ENCODE measurements at regions not wholly inside any gene's neighbourhood (a gene's known extent, or its start where the extent isn't known, plus 50 kb on each side); places are given as distances from the start of the nearest gene placed in this dataset.

GRCh38 chr5:4246447-4246846, 650.8 kb downstream of the IRX1 start:
- CTCF ChIA-PET, result no interaction called here
- peaks cover 8% of the 10 kb centered on the region for H3K9me3 ChIP-seq (replicated peaks; ENCODE audit: control insufficient read depth, insufficient read depth, low read length)
- intact Hi-C loops (cut with micrococcal nuclease), result no loop called here

More at GRCh38 chr5:4246447-4246846, 650.8 kb downstream of the IRX1 start:
- Histone ChIP-seq H3K4me2 (ENCODE audit: insufficient read depth, low read length) (no peak overlapping the region), H3K9ac (replicated peaks; ENCODE audit: extremely low read depth, insufficient read depth, low read length) (no peak overlapping the region), H3K4me1 (ENCODE audit: control insufficient read depth, extremely low read depth, insufficient read depth, low read length) (no peaks in the 10 kb centered on the region), H3K27me3 (ENCODE audit: control insufficient read depth in 2 of 2, insufficient read depth in 2 of 2, low read length in 2 of 2) (no peaks in the 10 kb centered on the region), H3K9me1 (replicated peaks; ENCODE audit: control insufficient read depth, extremely low read depth, insufficient read depth, low read length) (no peaks in the 10 kb centered on the region), H3K79me2 (ENCODE audit: control insufficient read depth, insufficient read depth, low read length) (no peaks in the 10 kb centered on the region), H4K20me1 (replicated peaks; ENCODE audit: control insufficient read depth, extremely low read depth, insufficient read depth, low read length) (no peaks in the 10 kb centered on the region), H3K27ac (ENCODE audit: insufficient read depth, low read depth, low read length) (no peak overlapping the region), H3K4me3 (replicated peaks in 1 of 3; ENCODE audit: insufficient read depth in 1 of 3, low read depth in 1 of 3, low read length in 3 of 3) (no peak overlapping the region), H3K36me3 (ENCODE audit: control insufficient read depth in 2 of 2, extremely low read depth in 1 of 2, insufficient read depth in 2 of 2, low read length in 2 of 2) (no peaks in the 10 kb centered on the region), H2AFZ (ENCODE audit: low read depth, low read length) (no peak overlapping the region)
- POLR2A ChIA-PET, result no interaction called here
- no peak for DNase-seq (ENCODE audit: low read depth, low spot score)
- dilution Hi-C loops (cut with MboI; ENCODE audit: extremely low pct_ligation_motif_present, low sequenced_read_pairs), result no loop called here
- no peak for FAIRE-seq
- no peak for TF ChIP-seq POLR2AphosphoS5 (IDR thresholded peaks at IDR 0.05; ENCODE audit: insufficient read depth, low read depth, low read length)
- TF ChIP-seq FOS (IDR thresholded peaks at IDR 0.05; ENCODE audit: borderline replicate concordance, insufficient read depth, low read length), result no peak
- TF ChIP-seq EZH2 (IDR thresholded peaks at IDR 0.05; ENCODE audit: borderline replicate concordance, low read depth, low read length, severe bottlenecking), result no peak
- no peak for TF ChIP-seq MAX (IDR thresholded peaks at IDR 0.05; ENCODE audit: insufficient read depth, insufficient read length)
- TF ChIP-seq MYC (IDR thresholded peaks at IDR 0.05; ENCODE audit: low read depth, low read length), result no peak
- TF ChIP-seq GATA2 (IDR thresholded peaks at IDR 0.05; ENCODE audit: insufficient read depth, insufficient read length, low read depth, low read length), result no peak
- TF ChIP-seq, protein P1, sequence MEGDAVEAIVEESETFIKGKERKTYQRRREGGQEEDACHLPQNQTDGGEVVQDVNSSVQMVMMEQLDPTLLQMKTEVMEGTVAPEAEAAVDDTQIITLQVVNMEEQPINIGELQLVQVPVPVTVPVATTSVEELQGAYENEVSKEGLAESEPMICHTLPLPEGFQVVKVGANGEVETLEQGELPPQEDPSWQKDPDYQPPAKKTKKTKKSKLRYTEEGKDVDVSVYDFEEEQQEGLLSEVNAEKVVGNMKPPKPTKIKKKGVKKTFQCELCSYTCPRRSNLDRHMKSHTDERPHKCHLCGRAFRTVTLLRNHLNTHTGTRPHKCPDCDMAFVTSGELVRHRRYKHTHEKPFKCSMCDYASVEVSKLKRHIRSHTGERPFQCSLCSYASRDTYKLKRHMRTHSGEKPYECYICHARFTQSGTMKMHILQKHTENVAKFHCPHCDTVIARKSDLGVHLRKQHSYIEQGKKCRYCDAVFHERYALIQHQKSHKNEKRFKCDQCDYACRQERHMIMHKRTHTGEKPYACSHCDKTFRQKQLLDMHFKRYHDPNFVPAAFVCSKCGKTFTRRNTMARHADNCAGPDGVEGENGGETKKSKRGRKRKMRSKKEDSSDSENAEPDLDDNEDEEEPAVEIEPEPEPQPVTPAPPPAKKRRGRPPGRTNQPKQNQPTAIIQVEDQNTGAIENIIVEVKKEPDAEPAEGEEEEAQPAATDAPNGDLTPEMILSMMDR (IDR thresholded peaks at IDR 0.05; ENCODE audit: extremely low read depth in 1 of 2, insufficient read depth in 1 of 2, low read depth in 1 of 2, low read length in 2 of 2), result no peak
- no peak for TF ChIP-seq JUN (IDR thresholded peaks at IDR 0.05; ENCODE audit: borderline replicate concordance, insufficient read depth, insufficient read length, low read depth)
- TF ChIP-seq POLR2A (IDR thresholded peaks at IDR 0.05; ENCODE audit: low read depth, low read length), result no peak
- no TSS peak for BruUV-seq (replicated peaks)
